Panc1 (cell line): ENCODE measurements at regions not wholly inside any gene's neighbourhood (a gene's known extent, or its start where the extent isn't known, plus 50 kb on each side); places are given as distances from the start of the nearest gene placed in this dataset.

ENCODE experiments used
- ATAC-seq: fragments of 200-7000 bp; cut with Tn5 transposase; 2 replicates; pipeline ENCODE4 v1.9.1; 2020; ENCODE audit warnings: mild to moderate bottlenecking, moderate library complexity
- BruUV-seq: library from RNA; stranded (reverse); fragments of 400-500 nt; replicated peaks from 2 replicates; lab custom pipeline; 2021; lab: Mats Ljungman, UMichigan
- CTCF ChIA-PET: fragments of 300-600 bp; sonication (Branson Sonifier 250); formaldehyde crosslinking; loops from one replicate; lab custom pipeline; 2022; ENCODE audit warnings: antibody characterized with exemption; lab: Charles Lee
- POLR2A ChIA-PET: fragments of 300-600 bp; sonication (Branson Sonifier 250); formaldehyde crosslinking; loops from one replicate; lab custom pipeline; 2022; ENCODE audit warnings: antibody characterized with exemption; lab: Charles Lee
- DNase-seq: peaks from one replicate; pipeline ENCODE4 v3.0.0-alpha.2; 2010; ENCODE audit warnings: low read depth, low spot score
- H3K27ac ChIP-seq: 2 replicates; pipeline ENCODE4 v1.5.1; 2011; ENCODE audit warnings: mild to moderate bottlenecking, low read length, inconsistent platforms
- H3K27me3 ChIP-seq: fragments of 200-500 bp; sonication (Bioruptor generic); 2 replicates; pipeline ENCODE4 v1.6.0; 2014; ENCODE audit warnings: low read length, inconsistent platforms; ENCODE audit not compliant: control insufficient read depth, insufficient read depth
- H3K36me3 ChIP-seq: fragments of 200-500 bp; sonication (Bioruptor generic); 2 replicates; pipeline ENCODE4 v1.5.1; 2014; ENCODE audit warnings: inconsistent platforms, mild to moderate bottlenecking, low read length, moderate library complexity; ENCODE audit not compliant: control insufficient read depth, insufficient read depth
- H3K4me1 ChIP-seq: 2 replicates; pipeline ENCODE4 v1.5.1; 2011; ENCODE audit warnings: inconsistent platforms, mild to moderate bottlenecking, low read length, moderate library complexity; ENCODE audit not compliant: control insufficient read depth, insufficient read depth
- H3K4me3 ChIP-seq, 2 experiments: 2 replicates each; pipeline ENCODE4 v1.5.1; 2011 to 2012; ENCODE audit warnings: low read depth in 2 of 2, low read length in 2 of 2, mild to moderate bottlenecking in 2 of 2, inconsistent platforms in 1 of 2, moderate library complexity in 1 of 2
- H3K9me3 ChIP-seq: fragments of 200-500 bp; sonication (Bioruptor generic); 2 replicates; pipeline ENCODE4 v1.5.1; 2014; ENCODE audit warnings: low read depth, mild to moderate bottlenecking, inconsistent platforms, low read length, moderate library complexity; ENCODE audit not compliant: control insufficient read depth, insufficient read depth
- POLR2AphosphoS5 ChIP-seq: IDR thresholded peaks from 2 replicates; pipeline ENCODE4 v1.6.1; 2012; ENCODE audit warnings: mild to moderate bottlenecking, low read depth, low read length, moderate library complexity
- SIN3A ChIP-seq: IDR thresholded peaks from 2 replicates; pipeline ENCODE4 v1.6.1; 2012; ENCODE audit warnings: low read depth, mild to moderate bottlenecking, low read length, moderate library complexity, borderline replicate concordance; ENCODE audit not compliant: insufficient read depth
- TCF7L2 ChIP-seq: IDR thresholded peaks from 2 replicates; pipeline ENCODE4 v1.6.1; 2011; ENCODE audit warnings: mild to moderate bottlenecking, low read depth, low read length, inconsistent platforms
- in situ Hi-C: cut with HindIII; loops from 2 replicates; pipeline ENCODE4 v1.10.0; 2016; ENCODE audit warnings: low sequenced_read_pairs, low pct_unique_long_range_greater_than_20kb
- intact Hi-C: fragments of 100-400 bp; cut with micrococcal nuclease; formaldehyde crosslinking; loops from one replicate; pipeline ENCODE4 v1.10.0; 2022; ENCODE audit not compliant: unreplicated experiment
- TF ChIP-seq, protein P1 (sequence below): fragments of 450-650 bp; IDR thresholded peaks from 2 replicates; pipeline ENCODE4 v1.5.1; 2017; ENCODE audit warnings: mild to moderate bottlenecking
- TF ChIP-seq, protein P2 (sequence below), 2 experiments: IDR thresholded peaks; 2 replicates each; pipeline ENCODE4 v1.6.1; 2011 to 2012; ENCODE audit warnings: low read depth in 2 of 2, control low read depth in 1 of 2, low read length in 1 of 2, mild to moderate bottlenecking in 1 of 2, moderate library complexity in 1 of 2; ENCODE audit not compliant: insufficient read depth in 1 of 2

DNA sequence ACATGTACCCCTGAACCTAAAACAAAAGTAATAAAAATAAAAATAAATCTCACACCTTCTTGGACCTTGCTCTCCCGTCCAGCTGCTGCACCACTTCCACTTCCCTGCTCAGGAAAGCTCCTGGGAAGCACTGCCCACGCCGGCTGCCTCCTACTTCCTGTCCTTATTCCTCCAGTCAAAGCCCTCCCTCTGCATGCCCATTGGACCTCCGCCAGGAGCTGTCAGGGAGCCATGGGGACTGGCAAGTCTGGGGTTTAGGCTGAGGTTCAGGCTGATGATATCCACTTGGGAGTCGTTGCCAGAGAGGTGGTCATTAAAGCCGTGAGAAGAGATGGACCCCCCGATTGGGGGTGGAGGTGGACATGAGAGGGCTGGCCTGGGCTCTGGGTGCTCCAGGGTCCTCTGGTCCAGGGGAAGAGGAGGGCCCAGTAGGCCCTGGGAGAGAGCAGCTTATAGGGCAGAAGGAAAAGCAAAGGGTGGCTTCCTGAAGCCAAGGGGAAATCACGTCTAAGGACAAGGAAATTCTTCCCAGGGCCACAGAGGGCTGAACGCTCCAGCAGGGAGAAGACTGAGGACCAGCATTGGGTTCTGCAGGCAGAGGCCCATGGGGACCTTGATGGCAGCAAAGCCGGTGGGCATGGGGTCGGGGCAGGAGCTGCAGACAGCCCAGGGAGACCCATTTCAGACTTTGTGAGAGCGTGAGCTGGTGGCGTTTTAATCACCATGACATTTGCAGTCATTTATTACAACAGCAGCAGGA, 78.7 kb downstream of the FZD10 start:
- no peak overlapping the region for H3K27ac ChIP-seq
- CTCF ChIA-PET: no interaction called here
- ATAC-seq (no peak), DNase-seq (no peak)
- POLR2A ChIA-PET: no interaction called here
- H3K4me1 ChIP-seq: no peaks in the 10 kb centered on the region
- no peaks in the 10 kb centered on the region; the same call in 1 of the 2 replicates for H3K27me3 ChIP-seq
- no peaks in the 10 kb centered on the region for H3K9me3 ChIP-seq
- no peak overlapping the region for H3K4me3 ChIP-seq
- BruUV-seq: no TSS peak
- H3K36me3 ChIP-seq: no peaks in the 10 kb centered on the region
- in situ Hi-C loops: no loop called here
- intact Hi-C loops: no loop called here
- TF ChIP-seq TCF7L2 (no peak), POLR2AphosphoS5 (no peak), SIN3A (no peak)
- TF ChIP-seq, protein P1, sequence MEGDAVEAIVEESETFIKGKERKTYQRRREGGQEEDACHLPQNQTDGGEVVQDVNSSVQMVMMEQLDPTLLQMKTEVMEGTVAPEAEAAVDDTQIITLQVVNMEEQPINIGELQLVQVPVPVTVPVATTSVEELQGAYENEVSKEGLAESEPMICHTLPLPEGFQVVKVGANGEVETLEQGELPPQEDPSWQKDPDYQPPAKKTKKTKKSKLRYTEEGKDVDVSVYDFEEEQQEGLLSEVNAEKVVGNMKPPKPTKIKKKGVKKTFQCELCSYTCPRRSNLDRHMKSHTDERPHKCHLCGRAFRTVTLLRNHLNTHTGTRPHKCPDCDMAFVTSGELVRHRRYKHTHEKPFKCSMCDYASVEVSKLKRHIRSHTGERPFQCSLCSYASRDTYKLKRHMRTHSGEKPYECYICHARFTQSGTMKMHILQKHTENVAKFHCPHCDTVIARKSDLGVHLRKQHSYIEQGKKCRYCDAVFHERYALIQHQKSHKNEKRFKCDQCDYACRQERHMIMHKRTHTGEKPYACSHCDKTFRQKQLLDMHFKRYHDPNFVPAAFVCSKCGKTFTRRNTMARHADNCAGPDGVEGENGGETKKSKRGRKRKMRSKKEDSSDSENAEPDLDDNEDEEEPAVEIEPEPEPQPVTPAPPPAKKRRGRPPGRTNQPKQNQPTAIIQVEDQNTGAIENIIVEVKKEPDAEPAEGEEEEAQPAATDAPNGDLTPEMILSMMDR: no peak
- TF ChIP-seq, protein P2, sequence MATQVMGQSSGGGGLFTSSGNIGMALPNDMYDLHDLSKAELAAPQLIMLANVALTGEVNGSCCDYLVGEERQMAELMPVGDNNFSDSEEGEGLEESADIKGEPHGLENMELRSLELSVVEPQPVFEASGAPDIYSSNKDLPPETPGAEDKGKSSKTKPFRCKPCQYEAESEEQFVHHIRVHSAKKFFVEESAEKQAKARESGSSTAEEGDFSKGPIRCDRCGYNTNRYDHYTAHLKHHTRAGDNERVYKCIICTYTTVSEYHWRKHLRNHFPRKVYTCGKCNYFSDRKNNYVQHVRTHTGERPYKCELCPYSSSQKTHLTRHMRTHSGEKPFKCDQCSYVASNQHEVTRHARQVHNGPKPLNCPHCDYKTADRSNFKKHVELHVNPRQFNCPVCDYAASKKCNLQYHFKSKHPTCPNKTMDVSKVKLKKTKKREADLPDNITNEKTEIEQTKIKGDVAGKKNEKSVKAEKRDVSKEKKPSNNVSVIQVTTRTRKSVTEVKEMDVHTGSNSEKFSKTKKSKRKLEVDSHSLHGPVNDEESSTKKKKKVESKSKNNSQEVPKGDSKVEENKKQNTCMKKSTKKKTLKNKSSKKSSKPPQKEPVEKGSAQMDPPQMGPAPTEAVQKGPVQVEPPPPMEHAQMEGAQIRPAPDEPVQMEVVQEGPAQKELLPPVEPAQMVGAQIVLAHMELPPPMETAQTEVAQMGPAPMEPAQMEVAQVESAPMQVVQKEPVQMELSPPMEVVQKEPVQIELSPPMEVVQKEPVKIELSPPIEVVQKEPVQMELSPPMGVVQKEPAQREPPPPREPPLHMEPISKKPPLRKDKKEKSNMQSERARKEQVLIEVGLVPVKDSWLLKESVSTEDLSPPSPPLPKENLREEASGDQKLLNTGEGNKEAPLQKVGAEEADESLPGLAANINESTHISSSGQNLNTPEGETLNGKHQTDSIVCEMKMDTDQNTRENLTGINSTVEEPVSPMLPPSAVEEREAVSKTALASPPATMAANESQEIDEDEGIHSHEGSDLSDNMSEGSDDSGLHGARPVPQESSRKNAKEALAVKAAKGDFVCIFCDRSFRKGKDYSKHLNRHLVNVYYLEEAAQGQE (IDR thresholded peaks at IDR 0.05; ENCODE audit: insufficient read depth in 1 of 2, low read depth in 2 of 2, low read length in 1 of 2): no peak

DNA sequence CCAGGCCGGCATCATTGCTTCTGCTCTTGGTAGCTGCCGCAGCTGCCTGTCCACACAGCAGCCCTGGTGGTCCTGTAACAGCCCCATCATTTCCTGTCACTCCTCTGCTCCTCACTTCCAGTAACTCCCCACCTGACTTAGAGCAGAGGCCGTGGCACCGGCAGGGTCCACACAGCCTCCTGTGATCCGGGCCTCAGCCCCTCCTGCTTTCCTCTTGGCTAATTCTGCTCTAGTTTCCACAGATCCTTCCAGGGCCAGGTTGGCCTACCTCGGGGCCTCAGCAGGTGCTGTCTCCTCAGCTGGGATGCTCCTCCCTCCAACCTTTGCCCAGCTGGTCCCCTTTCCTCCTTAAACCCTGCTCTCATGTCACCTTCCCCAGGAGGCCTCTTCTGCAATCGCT, 80.2 kb downstream of the FZD10 start:
- ATAC-seq (no peak), DNase-seq (no peak)
- ChIA-PET CTCF (interaction anchor here (0.6 kb wide), 1 partner anchor 41 kb away, joined by 4 read pairs; no protein-coding TSS in a partner anchor), POLR2A (no interaction called here)
- no peaks in the 10 kb centered on the region for H3K27me3 ChIP-seq
- no peak overlapping the region for H3K4me3 ChIP-seq
- no peak overlapping the region for H3K27ac ChIP-seq
- H3K36me3 ChIP-seq: no peaks in the 10 kb centered on the region
- intact Hi-C loops (no loop called here), in situ Hi-C loops (no loop called here)
- TF ChIP-seq TCF7L2 (no peak), POLR2AphosphoS5 (no peak), SIN3A (no peak)
- TF ChIP-seq, protein P1: no peak
- TF ChIP-seq, protein P2 (IDR thresholded peaks at IDR 0.05; ENCODE audit: insufficient read depth in 1 of 2, low read depth in 2 of 2, low read length in 1 of 2): no peak
- no TSS peak for BruUV-seq
- H3K4me1 ChIP-seq: no peaks in the 10 kb centered on the region
- H3K9me3 ChIP-seq: no peaks in the 10 kb centered on the region
